B cell (primary cell): ENCODE measurements at regions not wholly inside any gene's neighbourhood (a gene's known extent, or its start where the extent isn't known, plus 50 kb on each side); places are given as distances from the start of the nearest gene placed in this dataset.

ENCODE experiments used
- ATAC-seq: fragments of 200-7000 bp; cut with Tn5 transposase; one replicate; pipeline ENCODE4 v1.10.0; 2021; ENCODE audit warnings: low read depth, mild to moderate bottlenecking, moderate number of reproducible peaks, moderate library complexity
- CTCF ChIA-PET: fragments of 350-600 bp; sonication (Branson Sonifier 250); formaldehyde crosslinking; loops from one replicate; lab custom pipeline; 2021; ENCODE audit warnings: antibody characterized with exemption, inconsistent platforms; lab: Charles Lee
- POLR2A ChIA-PET: fragments of 350-600 bp; sonication (Branson Sonifier 250); formaldehyde crosslinking; loops from one replicate; lab custom pipeline; 2021; ENCODE audit warnings: antibody characterized with exemption; lab: Charles Lee
- DNase-seq: peaks from one replicate; pipeline ENCODE4 v3.0.0; 2013
- H2AFZ ChIP-seq: 2 replicates; pipeline ENCODE4 v1.6.1; 2012; ENCODE audit warnings: mild to moderate bottlenecking, low read depth, low read length; ENCODE audit not compliant: insufficient read depth, poor library complexity, severe bottlenecking
- H3K27ac ChIP-seq, 2 donors: 1 replicate in 1 of 2; 2 replicates in 1 of 2; pipeline ENCODE4 v1.5.1; 2012 to 2013; ENCODE audit warnings: low read length in 2 of 2, mild to moderate bottlenecking in 2 of 2, moderate library complexity in 1 of 2
- H3K27me3 ChIP-seq, 4 experiments: fragments of 200-600 bp in 1 of 4; sonication (generic) in 1 of 4; replicated peaks in 1 of 4; 1 replicate in 2 of 4; 2 replicates in 2 of 4; pipeline versions ENCODE4 v1.6.1 to v1.7.0; 2013 to 2016; ENCODE audit warnings: low read length in 3 of 4, mild to moderate bottlenecking in 2 of 4, mixed read lengths in 1 of 4, moderate library complexity in 1 of 4; ENCODE audit not compliant: insufficient read depth in 4 of 4, control insufficient read depth in 3 of 4; ENCODE audit errors: control extremely low read depth in 1 of 4
- H3K36me3 ChIP-seq, 2 experiments: replicated peaks in 1 of 2; 1 replicate in 1 of 2; 2 replicates in 1 of 2; pipeline versions ENCODE4 v1.6.1 to v1.7.1; 2013; ENCODE audit warnings: low read length in 1 of 2; ENCODE audit not compliant: insufficient read depth in 2 of 2, control insufficient read depth in 1 of 2; ENCODE audit errors: control extremely low read depth in 1 of 2, extremely low read depth in 1 of 2
- H3K4me1 ChIP-seq, 2 donors: fragments of 200-600 bp in 1 of 2; sonication (generic) in 1 of 2; 1 replicate in 1 of 2; 2 replicates in 1 of 2; pipeline versions ENCODE4 v1.5.1 to v1.6.1; 2013 to 2017; ENCODE audit warnings: low read length in 2 of 2; ENCODE audit not compliant: control insufficient read depth in 2 of 2, insufficient read depth in 2 of 2
- H3K4me2 ChIP-seq: replicated peaks from 2 replicates; pipeline ENCODE3; 2012; ENCODE audit warnings: mild to moderate bottlenecking, low read depth, low read length; ENCODE audit not compliant: poor library complexity, severe bottlenecking
- H3K4me3 ChIP-seq, 5 experiments: fragments of 200-600 bp in 1 of 5; sonication (generic) in 1 of 5; 1 replicate in 3 of 5; 2 replicates in 2 of 5; pipeline versions ENCODE4 v1.5.1 to v1.7.0; 2011 to 2016; ENCODE audit warnings: low read length in 4 of 5, mild to moderate bottlenecking in 4 of 5, low read depth in 2 of 5, control low read depth in 1 of 5, moderate library complexity in 1 of 5; ENCODE audit not compliant: insufficient read depth in 1 of 5; ENCODE audit errors: control extremely low read depth in 1 of 5, extremely low read depth in 1 of 5
- H3K79me2 ChIP-seq: fragments of 200-600 bp; sonication (generic); one replicate; pipeline ENCODE4 v1.6.0; 2016; ENCODE audit warnings: low read length; ENCODE audit not compliant: control insufficient read depth, insufficient read depth
- H3K9ac ChIP-seq: fragments of 200-600 bp; sonication (generic); 2 replicates; pipeline ENCODE4 v1.6.1; 2017; ENCODE audit warnings: mild to moderate bottlenecking, low read length, moderate library complexity
- H3K9me3 ChIP-seq, 3 donors: one replicate each; pipeline versions ENCODE4 v1.6.1 to v1.7.1; 2013; ENCODE audit warnings: low read length in 2 of 3; ENCODE audit not compliant: control insufficient read depth in 2 of 3, insufficient read depth in 1 of 3; ENCODE audit errors: control extremely low read depth in 1 of 3
- H4K20me1 ChIP-seq: 2 replicates; pipeline ENCODE4 v1.6.0; 2012; ENCODE audit warnings: mild to moderate bottlenecking, low read length; ENCODE audit not compliant: insufficient read depth, control insufficient read depth, poor library complexity, severe bottlenecking
- H3K27ac Mint-ChIP-seq: one replicate; pipeline ENCODE4 v1.8.0; 2021; ENCODE audit warnings: mixed read lengths
- H3K27me3 Mint-ChIP-seq: one replicate; pipeline ENCODE4 v1.8.0; 2021; ENCODE audit warnings: mixed read lengths
- H3K4me1 Mint-ChIP-seq: one replicate; pipeline ENCODE4 v1.8.0; 2021; ENCODE audit warnings: mixed read lengths
- H3K4me3 Mint-ChIP-seq: one replicate; pipeline ENCODE4 v1.8.0; 2021; ENCODE audit warnings: mixed read lengths
- H3K9me3 Mint-ChIP-seq: one replicate; pipeline ENCODE4 v1.8.0; 2022; ENCODE audit warnings: mixed read lengths; ENCODE audit not compliant: insufficient read depth
- EZH2 ChIP-seq: IDR thresholded peaks from 2 replicates; pipeline ENCODE4 v1.6.1; 2012; ENCODE audit warnings: borderline replicate concordance, low read depth, mild to moderate bottlenecking, moderate library complexity, low read length; ENCODE audit not compliant: insufficient read depth, poor library complexity, severe bottlenecking
- WGBS: methylation state at CpG from one replicate; pipeline ENCODE4 v1.1.5; 2013; ENCODE audit warnings: missing lambda C conversion rate; ENCODE audit not compliant: insufficient coverage; 5-methylcytosine and 5-hydroxymethylcytosine counted together
- intact Hi-C: fragments of 100-400 bp; cut with micrococcal nuclease; formaldehyde crosslinking; loops from one replicate; pipeline ENCODE4 v1.10.0; 2022
- TF ChIP-seq, protein P1 (sequence below): fragments of 200-600 bp; IDR thresholded peaks from one replicate; pipeline ENCODE4 v1.8.0; 2022; ENCODE audit warnings: antibody characterized with exemption, mild to moderate bottlenecking

DNA sequence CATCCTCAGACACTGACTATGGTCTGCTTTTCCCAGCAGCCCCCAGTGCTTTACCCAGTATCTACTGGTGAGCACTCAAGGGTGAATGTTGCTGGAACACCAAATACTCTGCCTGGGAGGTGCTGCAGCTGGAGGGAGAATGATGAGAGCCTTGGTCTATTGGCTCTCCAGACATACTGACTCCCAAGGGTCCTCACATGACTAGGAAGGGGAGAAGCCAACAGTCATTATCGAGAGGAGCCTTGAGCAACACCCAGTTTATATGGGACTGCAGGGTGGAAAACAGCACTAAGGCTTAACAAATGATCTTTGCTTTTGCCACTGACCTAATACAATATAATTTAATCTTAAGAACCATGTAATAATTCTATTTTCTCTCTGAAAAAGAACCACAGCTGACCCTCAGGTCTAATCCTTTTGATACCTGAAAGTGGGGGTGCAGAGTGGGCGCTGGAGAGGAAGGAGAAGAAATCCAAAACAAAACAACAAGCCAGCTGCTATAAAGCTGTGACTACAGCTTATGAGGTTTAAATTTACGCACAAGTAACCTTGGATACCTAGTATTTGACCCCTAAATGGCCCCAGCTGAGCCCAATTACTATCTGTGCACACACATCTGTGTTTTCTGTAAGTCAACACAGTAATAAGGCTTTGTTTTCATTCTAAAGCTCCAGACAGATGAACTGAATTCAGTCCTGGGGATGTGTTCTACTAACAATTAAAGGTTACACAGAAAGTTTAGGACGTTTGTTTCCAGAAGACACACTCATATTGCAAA, 107.8 kb upstream of the GRIP1 start:
- no peak overlapping the region for H3K27ac ChIP-seq
- Mint-ChIP-seq H3K27me3 (peaks cover 7% of the 10 kb centered on the region), H3K27ac (no peak overlapping the region), H3K9me3 (no peaks in the 10 kb centered on the region), H3K4me3 (no peak overlapping the region), H3K4me1 (no peaks in the 10 kb centered on the region)
- H3K36me3 ChIP-seq, result no peaks in the 10 kb centered on the region
- no peaks in the 10 kb centered on the region for H4K20me1 ChIP-seq
- H3K9ac ChIP-seq, result no peak overlapping the region
- H3K79me2 ChIP-seq, result no peaks in the 10 kb centered on the region
- TF ChIP-seq, protein P1, sequence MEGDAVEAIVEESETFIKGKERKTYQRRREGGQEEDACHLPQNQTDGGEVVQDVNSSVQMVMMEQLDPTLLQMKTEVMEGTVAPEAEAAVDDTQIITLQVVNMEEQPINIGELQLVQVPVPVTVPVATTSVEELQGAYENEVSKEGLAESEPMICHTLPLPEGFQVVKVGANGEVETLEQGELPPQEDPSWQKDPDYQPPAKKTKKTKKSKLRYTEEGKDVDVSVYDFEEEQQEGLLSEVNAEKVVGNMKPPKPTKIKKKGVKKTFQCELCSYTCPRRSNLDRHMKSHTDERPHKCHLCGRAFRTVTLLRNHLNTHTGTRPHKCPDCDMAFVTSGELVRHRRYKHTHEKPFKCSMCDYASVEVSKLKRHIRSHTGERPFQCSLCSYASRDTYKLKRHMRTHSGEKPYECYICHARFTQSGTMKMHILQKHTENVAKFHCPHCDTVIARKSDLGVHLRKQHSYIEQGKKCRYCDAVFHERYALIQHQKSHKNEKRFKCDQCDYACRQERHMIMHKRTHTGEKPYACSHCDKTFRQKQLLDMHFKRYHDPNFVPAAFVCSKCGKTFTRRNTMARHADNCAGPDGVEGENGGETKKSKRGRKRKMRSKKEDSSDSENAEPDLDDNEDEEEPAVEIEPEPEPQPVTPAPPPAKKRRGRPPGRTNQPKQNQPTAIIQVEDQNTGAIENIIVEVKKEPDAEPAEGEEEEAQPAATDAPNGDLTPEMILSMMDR, result no peak
- TF ChIP-seq EZH2, result no peak
- ATAC-seq, result no peak
- intact Hi-C loops, result no loop called here
- no peak overlapping the region for H2AFZ ChIP-seq
- ChIA-PET CTCF (no interaction called here), POLR2A (no interaction called here)
- no peaks in the 10 kb centered on the region for H3K4me1 ChIP-seq
- H3K4me2 ChIP-seq, result no peak overlapping the region
- WGBS, result 85% methylated on average over 2 of the region's 4 CpGs
- DNase-seq, result no peak
- no peak overlapping the region for H3K4me3 ChIP-seq
- H3K9me3 ChIP-seq, result peaks cover 0 to 1% (median 0%) of the 10 kb centered on the region in 3 donors
- no peaks in the 10 kb centered on the region for H3K27me3 ChIP-seq

DNA sequence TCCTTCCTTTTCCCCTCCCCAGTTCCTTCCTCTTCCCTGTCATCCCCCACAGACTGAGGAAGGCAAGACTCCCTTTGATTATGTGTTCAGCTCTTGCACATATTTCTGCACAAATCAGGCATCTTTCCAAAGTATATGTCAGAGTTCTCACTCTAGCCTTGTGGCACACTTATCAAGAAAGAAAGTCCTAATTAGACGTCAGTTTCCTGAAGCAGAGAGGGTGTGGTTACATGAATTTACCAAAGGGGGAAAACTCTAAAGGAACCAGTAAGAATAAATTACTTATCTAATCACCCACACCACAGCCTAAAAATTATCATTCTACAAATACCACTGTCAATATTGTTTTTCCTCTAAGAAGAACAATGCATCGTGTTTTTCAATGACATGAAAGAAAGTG, 120.7 kb upstream of the GRIP1 start:
- H2AFZ ChIP-seq, result no peak overlapping the region
- peaks cover 14% of the 10 kb centered on the region for H3K27me3 Mint-ChIP-seq
- H3K79me2 ChIP-seq, result no peaks in the 10 kb centered on the region
- H3K9me3 ChIP-seq, result no peaks in the 10 kb centered on the region
- WGBS, result no CpG with 5 or more reads among the region's 2 CpGs
- H3K27ac Mint-ChIP-seq, result no peak overlapping the region
- H3K27me3 ChIP-seq, result no peaks in the 10 kb centered on the region
- H3K36me3 ChIP-seq, result no peaks in the 10 kb centered on the region
- intact Hi-C loops, result no loop called here
- no peak overlapping the region for H3K4me3 ChIP-seq
- H3K4me3 Mint-ChIP-seq, result no peak overlapping the region
- no peaks in the 10 kb centered on the region for H3K4me1 ChIP-seq
- TF ChIP-seq, protein P1, result no peak
- TF ChIP-seq EZH2, result no peak
- DNase-seq, result no peak
- H3K27ac ChIP-seq, result no peak overlapping the region
- CTCF ChIA-PET, result no interaction called here
- no peak overlapping the region for H3K9ac ChIP-seq
- no peaks in the 10 kb centered on the region for H3K4me1 Mint-ChIP-seq
- H3K4me2 ChIP-seq, result no peak overlapping the region
- H4K20me1 ChIP-seq, result no peaks in the 10 kb centered on the region
- ATAC-seq, result no peak
- POLR2A ChIA-PET, result no interaction called here
- H3K9me3 Mint-ChIP-seq, result no peaks in the 10 kb centered on the region
